ENCODE measurements at regions not wholly inside any gene's neighbourhood (a gene's known extent, or its start where the extent isn't known, plus 50 kb on each side); places are given as distances from the start of the nearest gene placed in this dataset.

DNA sequence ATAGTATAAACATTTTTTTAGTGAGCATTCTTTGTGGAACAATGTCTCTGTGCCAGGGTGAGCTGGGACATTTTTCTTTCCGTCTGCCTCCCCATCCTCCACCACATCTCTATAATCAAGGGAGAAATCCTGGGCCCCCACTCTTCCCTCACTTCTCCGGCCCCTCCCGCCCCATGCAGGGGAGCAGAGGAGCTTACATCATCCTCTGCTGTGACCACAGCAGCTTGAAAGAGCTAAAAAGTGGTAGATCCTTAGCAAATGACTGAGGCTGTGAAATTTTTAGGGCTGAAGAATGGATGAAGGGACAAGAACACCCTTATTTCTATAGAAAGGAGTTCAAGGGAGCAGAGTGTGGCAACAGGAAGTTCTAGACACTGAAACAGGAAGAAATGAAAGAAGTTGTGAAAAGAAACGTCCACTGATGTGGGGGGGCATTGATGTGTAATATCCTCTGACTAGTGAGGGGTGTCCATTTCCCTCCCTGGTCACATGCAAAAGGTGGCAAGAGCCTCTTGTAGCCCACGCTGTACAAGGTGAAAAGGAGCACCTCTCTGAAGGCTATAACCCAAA lies 380.3 kb upstream of the JARID2 start (continued):
- TF ChIP-seq ZNF462 (CRISPR knock-in tag; IDR thresholded peaks at IDR 0.05) (no peak), STAT1 (IDR thresholded peaks at IDR 0.05; ENCODE audit: unreplicated experiment) (no peak), EZH2phosphoT487 (IDR thresholded peaks at IDR 0.05; ENCODE audit: unreplicated experiment) (no peak)

GRCh38 chr6:14867802-14868201 lies 378.1 kb upstream of the JARID2 start:
- Histone ChIP-seq H3K27me3 (ENCODE audit: insufficient read depth) (no peaks in the 10 kb centered on the region), H3K4me2 (no peak overlapping the region), H4K20me1 (replicated peaks; ENCODE audit: insufficient read depth) (no peaks in the 10 kb centered on the region), H3K4me1 (ENCODE audit: insufficient read depth) (peaks cover 12% of the 10 kb centered on the region), H3K36me3 (ENCODE audit: insufficient read depth) (no peaks in the 10 kb centered on the region), H3K4me3 (no peak overlapping the region), H3K27ac (ENCODE audit: low read depth) (no peak overlapping the region), H3K79me2 (replicated peaks; ENCODE audit: insufficient read depth) (no peaks in the 10 kb centered on the region), H3F3A (replicated peaks; ENCODE audit: low read depth) (0 out of 2 replicates have a peak, but pooled peaks cover 4% of the 10 kb centered on the region), H2AFZ (no peak overlapping the region), H3K9me2 (ENCODE audit: insufficient read depth) (0 out of 2 replicates have a peak, but pooled peaks cover 5% of the 10 kb centered on the region)
- peaks cover 41% of the 10 kb centered on the region for H3K4me1 Mint-ChIP-seq
- ATAC-seq (no peak), DNase-seq (ENCODE audit: low spot score) (no peak)
- no peaks in the 10 kb centered on the region for H3K9me3 Mint-ChIP-seq
- no peak overlapping the region for H3K4me3 Mint-ChIP-seq
- peaks cover 5% of the 10 kb centered on the region for H3K27me3 Mint-ChIP-seq (ENCODE audit: insufficient read depth, low read depth, poor library complexity)
- H3K27ac Mint-ChIP-seq: no peak overlapping the region
- H3K36me3 Mint-ChIP-seq (ENCODE audit: low read depth): no peaks in the 10 kb centered on the region
- TF ChIP-seq STAT1 (IDR thresholded peaks at IDR 0.05; ENCODE audit: unreplicated experiment): no peak
- no peak for TF ChIP-seq REST (IDR thresholded peaks at IDR 0.05; ENCODE audit: unreplicated experiment)
- TF ChIP-seq EZH2 (IDR thresholded peaks at IDR 0.05; ENCODE audit: low read depth, unreplicated experiment): no peak
- no peak for TF ChIP-seq ETS1 (IDR thresholded peaks at IDR 0.05)
- TF ChIP-seq JUNB (IDR thresholded peaks at IDR 0.05; ENCODE audit: unreplicated experiment): no peak
